Fibroblast of pulmonary artery (primary cell): ENCODE measurements at regions not wholly inside any gene's neighbourhood (a gene's known extent, or its start where the extent isn't known, plus 50 kb on each side); places are given as distances from the start of the nearest gene placed in this dataset.
"Not testable (repeated sequence)": the region's sequence is repeated elsewhere in the genome, so short reads cannot be mapped to it uniquely, and the experiment has no call there.

Experiments used
- DNase-seq: peaks from one replicate; pipeline ENCODE4 v3.0.0-alpha.2; 2010; ENCODE audit warnings: low read depth
- H3K4me3 ChIP-seq: replicated peaks from 2 replicates; pipeline ENCODE4 v1.5.1; 2011; ENCODE audit warnings: low read depth, mild to moderate bottlenecking, control low read depth, low read length, moderate library complexity
- CTCF ChIP-seq: IDR thresholded peaks from 2 replicates; pipeline ENCODE4 v1.5.1; 2011; ENCODE audit warnings: mild to moderate bottlenecking, control low read depth, low read length, inconsistent platforms; ENCODE audit errors: missing control alignments

GRCh38 chr11:34823639-34824038 lies 92.5 kb downstream of the APIP start:
- no peak for TF ChIP-seq CTCF
- no peak for DNase-seq
- H3K4me3 ChIP-seq, result no peak overlapping the region

- H3K4me3 ChIP-seq, result no peak overlapping the region
- TF ChIP-seq CTCF, result no peak
- no peak for DNase-seq
These were observed 93.0 kb downstream of the APIP start for GRCh38 chr11:34823197-34823596.

- H3K4me3 ChIP-seq, result no peak overlapping the region
- TF ChIP-seq CTCF, result no peak
- DNase-seq, result no peak
These were observed 96.3 kb downstream of the APIP start for GRCh38 chr11:34819740-34820482.

- H3K4me3 ChIP-seq, DNase-seq: not testable (repeated sequence)
These were observed 98.4 kb downstream of the APIP start for GRCh38 chr11:34817812-34818211.

- no peak for TF ChIP-seq CTCF
- DNase-seq, result no peak
- H3K4me3 ChIP-seq, result no peak overlapping the region
These were observed 99.4 kb downstream of the APIP start for GRCh38 chr11:34816698-34817213.

- no peak overlapping the region for H3K4me3 ChIP-seq
- no peak for TF ChIP-seq CTCF
- no peak for DNase-seq
These were observed 103.1 kb downstream of the APIP start for GRCh38 chr11:34812905-34813576.

GRCh38 chr11:34811858-34812257 lies 104.3 kb downstream of the APIP start:
- no peak for TF ChIP-seq CTCF
- no peak for DNase-seq
- H3K4me3 ChIP-seq, result no peak overlapping the region
